K562 (cell line): ENCODE measurements at regions not wholly inside any gene's neighbourhood (a gene's known extent, or its start where the extent isn't known, plus 50 kb on each side); places are given as distances from the start of the nearest gene placed in this dataset.

Experiments used
- BRF2 ChIP-seq: IDR thresholded peaks from 3 replicates; pipeline ENCODE4 v1.6.1; 2011; ENCODE audit warnings: borderline replicate concordance, mild to moderate bottlenecking; ENCODE audit not compliant: insufficient read length, insufficient read depth
- MEIS2 ChIP-seq: fragments of 450-650 bp; IDR thresholded peaks from 2 replicates; pipeline ENCODE4 v1.6.1; 2014; ENCODE audit warnings: mild to moderate bottlenecking; ENCODE audit not compliant: partially characterized antibody
- MGA ChIP-seq: fragments of 450-650 bp; IDR thresholded peaks from 2 replicates; pipeline ENCODE4 v1.6.1; 2016; ENCODE audit warnings: mild to moderate bottlenecking, moderate library complexity
- MTF1 ChIP-seq: fragments of 250-450 bp; sonication (Bioruptor Pico); IDR thresholded peaks from 2 replicates; pipeline ENCODE4 v1.9.0; 2021; ENCODE audit warnings: moderate library complexity, mild to moderate bottlenecking, inconsistent platforms, borderline replicate concordance
- SPI1 ChIP-seq: IDR thresholded peaks from 2 replicates; pipeline ENCODE4 v1.6.1; 2011; ENCODE audit warnings: low read depth, low read length, control low read depth, borderline replicate concordance
- TAF15 ChIP-seq: fragments of 200-400 bp; formaldehyde crosslinking; IDR thresholded peaks from 2 replicates; pipeline ENCODE4 v1.6.1; 2017; ENCODE audit warnings: mild to moderate bottlenecking, low read depth, low read length, moderate library complexity
- TRIM28 ChIP-seq: fragments of 450-650 bp; IDR thresholded peaks from 2 replicates; pipeline ENCODE4 v1.6.1; 2017
- ZBTB43 ChIP-seq: sonication (generic); formaldehyde crosslinking; IDR thresholded peaks from 2 replicates; pipeline ENCODE4 v1.8.0; 2023; ENCODE audit warnings: mild to moderate bottlenecking, missing genetic modification reagents
- ZC3H11A ChIP-seq: IDR thresholded peaks from 2 replicates; pipeline ENCODE4 v1.6.1; 2012; ENCODE audit warnings: low read depth, low read length, improper control_type of control experiment
- ZFX ChIP-seq: sonication (generic); formaldehyde crosslinking; IDR thresholded peaks from 2 replicates; pipeline ENCODE4 v1.8.0; 2022; ENCODE audit warnings: mild to moderate bottlenecking, missing genetic modification reagents, moderate library complexity
- ZNF512 ChIP-seq: IDR thresholded peaks from 2 replicates; pipeline ENCODE4 v1.6.1; 2016; ENCODE audit warnings: missing genetic modification characterization, missing compliant biosample characterization
- ZNF584 ChIP-seq: fragments of 200-800 bp; sonication (Bioruptor generic); IDR thresholded peaks from 2 replicates; pipeline ENCODE4 v1.6.1; 2016; ENCODE audit warnings: low read depth, mild to moderate bottlenecking, missing genetic modification characterization, missing compliant biosample characterization

- peak; percentile 59; the same call in 1 of the 2 replicates for TF ChIP-seq MTF1
- TF ChIP-seq ZC3H11A: no peak
- TF ChIP-seq ZBTB43: no peak
- no peak for TF ChIP-seq ZFX (CRISPR knock-in tag)
- TF ChIP-seq MGA: peak; percentile 14; the same call in 1 of the 2 replicates
- TF ChIP-seq BRF2: no peak
- TF ChIP-seq TAF15: no peak
- TF ChIP-seq TRIM28: no peak
- TF ChIP-seq SPI1: no peak
- no peak for TF ChIP-seq MEIS2
- no peak for TF ChIP-seq ZNF584 (CRISPR knock-in tag)
- TF ChIP-seq ZNF512 (tag): peak; percentile 58
Observed at GRCh38 chr7:106775975-106776607, 89.0 kb upstream of the PIK3CG start (continued).
